ENCODE measurements at regions not wholly inside any gene's neighbourhood (a gene's known extent, or its start where the extent isn't known, plus 50 kb on each side); places are given as distances from the start of the nearest gene placed in this dataset.

- Mint-ChIP-seq H3K27me3 (no peaks in the 10 kb centered on the region), H3K4me3 (no peak overlapping the region), H3K36me3 (ENCODE audit: low read depth) (no peaks in the 10 kb centered on the region), H3K27ac (no peak overlapping the region), H3K4me1 (ENCODE audit: low read depth) (no peaks in the 10 kb centered on the region), H3K9me3 (peaks cover 6% of the 10 kb centered on the region)
- DNase-seq (no peak), ATAC-seq (no peak)
- intact Hi-C loops (cut with micrococcal nuclease): no loop called here
- ChIA-PET POLR2A (no interaction called here), CTCF (no interaction called here)
- no peak for TF ChIP-seq CTCF (IDR thresholded peaks at IDR 0.05)
These were observed 873.7 kb downstream of the NXPH1 start for GRCh38 chr7:9307131-9307530.

- Mint-ChIP-seq H3K36me3 (ENCODE audit: low read depth) (no peaks in the 10 kb centered on the region), H3K27ac (no peak overlapping the region), H3K27me3 (no peaks in the 10 kb centered on the region), H3K9me3 (peaks cover 5% of the 10 kb centered on the region), H3K4me3 (no peak overlapping the region), H3K4me1 (ENCODE audit: low read depth) (no peaks in the 10 kb centered on the region)
- CTCF ChIA-PET: no interaction called here
- DNase-seq (no peak), ATAC-seq (no peak)
- intact Hi-C loops (cut with micrococcal nuclease): no loop called here
- POLR2A ChIA-PET: no interaction called here
- TF ChIP-seq CTCF (IDR thresholded peaks at IDR 0.05): no peak
These were observed 891.1 kb downstream of the NXPH1 start for GRCh38 chr7:9324513-9324912.

GRCh38 chr7:9328296-9328695 is 894.9 kb downstream of the NXPH1 start:
- TF ChIP-seq CTCF (IDR thresholded peaks at IDR 0.05): no peak
- Mint-ChIP-seq H3K9me3 (peaks cover 5% of the 10 kb centered on the region), H3K4me3 (no peak overlapping the region), H3K4me1 (ENCODE audit: low read depth) (no peaks in the 10 kb centered on the region), H3K27me3 (no peaks in the 10 kb centered on the region), H3K27ac (no peak overlapping the region), H3K36me3 (ENCODE audit: low read depth) (no peaks in the 10 kb centered on the region)
- intact Hi-C loops (cut with micrococcal nuclease): no loop called here
- POLR2A ChIA-PET: no interaction called here
- CTCF ChIA-PET: no interaction called here
- no peak for ATAC-seq
- no peak for DNase-seq

- Mint-ChIP-seq H3K27me3 (no peaks in the 10 kb centered on the region), H3K27ac (no peak overlapping the region), H3K36me3 (ENCODE audit: low read depth) (no peaks in the 10 kb centered on the region), H3K4me3 (no peak overlapping the region), H3K9me3 (no peaks in the 10 kb centered on the region), H3K4me1 (ENCODE audit: low read depth) (no peaks in the 10 kb centered on the region)
- intact Hi-C loops (cut with micrococcal nuclease): no loop called here
- no peak for DNase-seq
- ATAC-seq: no peak
- POLR2A ChIA-PET: no interaction called here
- no peak for TF ChIP-seq CTCF (IDR thresholded peaks at IDR 0.05)
- CTCF ChIA-PET: no interaction called here
These were observed 916.2 kb downstream of the NXPH1 start for GRCh38 chr7:9349625-9350024.

GRCh38 chr7:9391221-9391620 is 957.8 kb downstream of the NXPH1 start:
- Mint-ChIP-seq H3K4me1 (ENCODE audit: low read depth) (no peaks in the 10 kb centered on the region), H3K27ac (no peak overlapping the region), H3K36me3 (ENCODE audit: low read depth) (no peaks in the 10 kb centered on the region), H3K27me3 (no peaks in the 10 kb centered on the region), H3K9me3 (peaks cover 22% of the 10 kb centered on the region), H3K4me3 (no peak overlapping the region)
- ChIA-PET CTCF (no interaction called here), POLR2A (no interaction called here)
- ATAC-seq: no peak
- no peak for DNase-seq
- intact Hi-C loops (cut with micrococcal nuclease): no loop called here
- TF ChIP-seq CTCF (IDR thresholded peaks at IDR 0.05): no peak
